GM18519 (cell line): ENCODE measurements at regions not wholly inside any gene's neighbourhood (a gene's known extent, or its start where the extent isn't known, plus 50 kb on each side); places are given as distances from the start of the nearest gene placed in this dataset.

Experiments used
- ATAC-seq: cut with Tn5 transposase; IDR thresholded peaks from one replicate; pipeline ENCODE4 v1.9.1; 2021; ENCODE audit warnings: mild to moderate bottlenecking, moderate library complexity; ENCODE audit not compliant: unreplicated experiment, low FRiP score

- ATAC-seq = no peak
Measured at GRCh38 chr9:16153221-16153620, 600.4 kb downstream of the CCDC171 start.

GRCh38 chr9:16153741-16154140 is 600.9 kb downstream of the CCDC171 start:
- ATAC-seq = no peak

GRCh38 chr9:16154521-16155078 is 601.8 kb downstream of the CCDC171 start:
- peak; percentile 91 for ATAC-seq

- no peak for ATAC-seq
Measured at GRCh38 chr9:16155878-16156277, 603.0 kb downstream of the CCDC171 start.

GRCh38 chr9:16157216-16157615 is 604.4 kb downstream of the CCDC171 start:
- no peak for ATAC-seq

GRCh38 chr9:16157651-16158050 is 604.8 kb downstream of the CCDC171 start:
- ATAC-seq = no peak

GRCh38 chr9:16158093-16158492 is 605.2 kb downstream of the CCDC171 start:
- ATAC-seq = no peak

GRCh38 chr9:16161483-16161882 is 608.6 kb downstream of the CCDC171 start:
- ATAC-seq = no peak

- no peak for ATAC-seq
Measured at GRCh38 chr9:16170119-16170518, 617.3 kb downstream of the CCDC171 start.

GRCh38 chr9:16171911-16172310 is 619.1 kb downstream of the CCDC171 start:
- no peak for ATAC-seq

GRCh38 chr9:16172796-16173195 is 620.0 kb downstream of the CCDC171 start:
- no peak for ATAC-seq

GRCh38 chr9:16174915-16175314 is 622.1 kb downstream of the CCDC171 start:
- no peak for ATAC-seq

- ATAC-seq = no peak
Measured at GRCh38 chr9:16175461-16175860, 622.6 kb downstream of the CCDC171 start.

- no peak for ATAC-seq
Measured at GRCh38 chr9:16178294-16178693, 625.5 kb downstream of the CCDC171 start.

- ATAC-seq = peak; percentile 80
Measured at GRCh38 chr9:16179566-16179965, 626.7 kb downstream of the CCDC171 start.

GRCh38 chr9:16180091-16180490 is 627.2 kb downstream of the CCDC171 start:
- no peak for ATAC-seq

- no peak for ATAC-seq
Measured at GRCh38 chr9:16180546-16180945, 627.7 kb downstream of the CCDC171 start.

GRCh38 chr9:16181539-16181938 is 628.7 kb downstream of the CCDC171 start:
- ATAC-seq = no peak

GRCh38 chr9:16182784-16183183 is 629.9 kb downstream of the CCDC171 start:
- no peak for ATAC-seq

- ATAC-seq = no peak
Measured at GRCh38 chr9:16184964-16185646, 632.3 kb downstream of the CCDC171 start.

GRCh38 chr9:16191191-16191590 is 638.3 kb downstream of the CCDC171 start:
- ATAC-seq = no peak

- no peak for ATAC-seq
Measured at GRCh38 chr9:16191691-16192402, 639.0 kb downstream of the CCDC171 start.
